Calu3 (cell line): ENCODE measurements at regions not wholly inside any gene's neighbourhood (a gene's known extent, or its start where the extent isn't known, plus 50 kb on each side); places are given as distances from the start of the nearest gene placed in this dataset.

Source experiments
- BruUV-seq: library from RNA; stranded (reverse); fragments of 400-500 nt; replicated peaks from 2 replicates; lab custom pipeline; 2021; lab: Mats Ljungman, UMichigan
- CTCF ChIA-PET: fragments of 300-600 bp; sonication (Branson Sonifier 250); formaldehyde crosslinking; loops from one replicate; lab custom pipeline; 2022; ENCODE audit warnings: antibody characterized with exemption; lab: Charles Lee
- DNase-seq: peaks from one replicate; pipeline ENCODE4 v3.0.0; 2022
- H3K27ac Mint-ChIP-seq: one replicate; pipeline ENCODE4 v1.8.0; 2022; ENCODE audit warnings: mixed read lengths; ENCODE audit not compliant: unreplicated experiment
- H3K27me3 Mint-ChIP-seq: one replicate; pipeline ENCODE4 v1.8.0; 2022; ENCODE audit warnings: mixed read lengths; ENCODE audit not compliant: unreplicated experiment
- H3K36me3 Mint-ChIP-seq: one replicate; pipeline ENCODE4 v1.8.0; 2022; ENCODE audit warnings: mild to moderate bottlenecking, moderate library complexity, mixed read lengths; ENCODE audit not compliant: insufficient read depth, unreplicated experiment
- H3K4me1 Mint-ChIP-seq: one replicate; pipeline ENCODE4 v1.8.0; 2022; ENCODE audit warnings: mild to moderate bottlenecking, low read depth, mixed read lengths; ENCODE audit not compliant: unreplicated experiment
- H3K4me3 Mint-ChIP-seq: one replicate; pipeline ENCODE4 v1.8.0; 2022; ENCODE audit warnings: mild to moderate bottlenecking, low read depth, moderate library complexity, mixed read lengths; ENCODE audit not compliant: unreplicated experiment
- H3K9me3 Mint-ChIP-seq: one replicate; pipeline ENCODE4 v1.8.0; 2022; ENCODE audit warnings: low read depth, mixed read lengths; ENCODE audit not compliant: unreplicated experiment
- CTCF ChIP-seq: fragments of 200-600 bp; IDR thresholded peaks from one replicate; pipeline ENCODE4 v1.8.0; 2022; ENCODE audit warnings: antibody characterized with exemption; ENCODE audit not compliant: unreplicated experiment
- intact Hi-C: fragments of 100-400 bp; cut with micrococcal nuclease; formaldehyde crosslinking; loops from one replicate; pipeline ENCODE4 v1.10.0; 2022; ENCODE audit not compliant: unreplicated experiment

DNA sequence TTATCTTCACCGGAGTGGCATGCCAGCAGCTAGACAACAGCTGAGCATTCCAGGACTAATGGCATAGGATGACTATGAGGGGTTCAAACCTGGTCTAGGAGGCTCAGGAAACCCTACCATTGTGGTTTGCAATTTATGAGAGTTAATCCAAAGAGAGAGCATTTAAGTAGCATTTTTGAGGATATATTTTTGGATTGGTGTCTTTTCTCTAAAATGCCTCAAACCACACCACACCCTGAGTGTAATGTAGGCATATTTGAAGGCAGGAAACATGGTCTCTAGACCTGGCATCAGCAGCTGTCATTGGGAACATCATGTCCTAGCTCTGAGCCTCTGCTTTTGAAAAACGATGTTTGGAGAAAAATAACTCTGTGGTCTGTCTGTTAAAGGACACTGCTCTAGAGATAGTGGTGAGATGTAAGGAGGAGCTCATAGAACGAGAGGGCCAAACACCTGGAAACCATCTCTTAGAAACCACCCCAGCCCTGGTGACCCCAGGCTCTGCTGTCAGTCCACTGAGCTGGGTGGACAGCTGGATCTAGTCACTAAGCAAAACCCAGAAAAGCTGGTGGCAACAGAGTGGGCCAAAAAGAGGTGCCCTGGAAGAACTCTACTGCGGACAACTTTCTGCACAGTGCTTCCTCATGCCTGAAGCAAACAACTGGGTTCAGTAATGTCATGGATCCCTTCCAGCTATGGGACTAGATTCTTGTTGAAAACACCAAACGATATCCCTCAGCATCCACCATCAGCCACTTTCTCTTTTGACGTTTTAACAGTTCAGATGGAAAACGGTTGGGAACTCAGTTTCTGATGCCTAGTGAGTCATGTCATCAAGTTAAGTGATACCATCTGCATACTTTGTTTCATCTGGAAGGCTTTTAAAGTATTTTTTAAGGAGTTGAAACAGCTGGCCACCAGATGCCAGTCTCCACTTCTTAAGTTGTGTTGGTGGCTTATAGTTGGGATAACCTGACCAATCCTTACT is 100.2 kb upstream of the C1QTNF7 start:
- Mint-ChIP-seq H3K4me1 (no peaks in the 10 kb centered on the region), H3K27me3 (peaks cover 14% of the 10 kb centered on the region), H3K27ac (no peak overlapping the region), H3K36me3 (no peaks in the 10 kb centered on the region), H3K4me3 (no peak overlapping the region), H3K9me3 (no peaks in the 10 kb centered on the region)
- CTCF ChIA-PET: no interaction called here
- DNase-seq: no peak
- intact Hi-C loops: no loop called here
- BruUV-seq: no TSS peak
- no peak for TF ChIP-seq CTCF

DNA sequence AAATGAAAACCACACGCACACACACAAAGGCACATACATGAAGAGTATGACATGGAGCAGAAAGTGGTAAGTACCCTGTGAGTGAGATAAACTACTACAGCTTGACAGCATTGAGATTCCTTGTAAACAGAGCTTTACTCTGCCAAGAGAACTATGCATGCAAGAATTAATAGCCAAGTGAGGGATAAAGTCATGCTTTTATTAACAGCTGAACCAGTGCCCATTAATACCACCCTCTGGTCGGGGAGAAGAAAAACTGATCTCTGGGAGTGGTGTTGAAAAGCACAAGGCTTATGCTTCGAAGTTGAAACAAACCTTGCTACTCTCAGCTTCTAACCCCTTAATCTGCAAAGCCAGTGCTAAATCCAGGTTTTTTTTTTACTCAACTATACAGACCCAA is 95.9 kb upstream of the C1QTNF7 start:
- CTCF ChIA-PET: no interaction called here
- H3K27me3 Mint-ChIP-seq: no peaks in the 10 kb centered on the region
- no peak overlapping the region for H3K4me3 Mint-ChIP-seq
- no TSS peak for BruUV-seq
- no peak for DNase-seq
- no peak for TF ChIP-seq CTCF
- H3K4me1 Mint-ChIP-seq: peaks cover 4% of the 10 kb centered on the region
- H3K27ac Mint-ChIP-seq: no peak overlapping the region
- intact Hi-C loops: loop anchor here (10.0 kb wide), 1 partner anchor 123 kb away; no protein-coding TSS in a partner anchor
- no peaks in the 10 kb centered on the region for H3K36me3 Mint-ChIP-seq
- H3K9me3 Mint-ChIP-seq: no peaks in the 10 kb centered on the region

GRCh38 chr4:15332377-15332776 is 95.5 kb upstream of the C1QTNF7 start:
- no peak for TF ChIP-seq CTCF
- no peaks in the 10 kb centered on the region for H3K9me3 Mint-ChIP-seq
- H3K4me3 Mint-ChIP-seq: no peak overlapping the region
- H3K27ac Mint-ChIP-seq: no peak overlapping the region
- no peaks in the 10 kb centered on the region for H3K27me3 Mint-ChIP-seq
- H3K4me1 Mint-ChIP-seq: peaks cover 8% of the 10 kb centered on the region
- DNase-seq: no peak
- CTCF ChIA-PET: no interaction called here
- intact Hi-C loops: loop anchor here (10.0 kb wide), 1 partner anchor 122 kb away; no protein-coding TSS in a partner anchor
- no TSS peak for BruUV-seq
- no peaks in the 10 kb centered on the region for H3K36me3 Mint-ChIP-seq

DNA sequence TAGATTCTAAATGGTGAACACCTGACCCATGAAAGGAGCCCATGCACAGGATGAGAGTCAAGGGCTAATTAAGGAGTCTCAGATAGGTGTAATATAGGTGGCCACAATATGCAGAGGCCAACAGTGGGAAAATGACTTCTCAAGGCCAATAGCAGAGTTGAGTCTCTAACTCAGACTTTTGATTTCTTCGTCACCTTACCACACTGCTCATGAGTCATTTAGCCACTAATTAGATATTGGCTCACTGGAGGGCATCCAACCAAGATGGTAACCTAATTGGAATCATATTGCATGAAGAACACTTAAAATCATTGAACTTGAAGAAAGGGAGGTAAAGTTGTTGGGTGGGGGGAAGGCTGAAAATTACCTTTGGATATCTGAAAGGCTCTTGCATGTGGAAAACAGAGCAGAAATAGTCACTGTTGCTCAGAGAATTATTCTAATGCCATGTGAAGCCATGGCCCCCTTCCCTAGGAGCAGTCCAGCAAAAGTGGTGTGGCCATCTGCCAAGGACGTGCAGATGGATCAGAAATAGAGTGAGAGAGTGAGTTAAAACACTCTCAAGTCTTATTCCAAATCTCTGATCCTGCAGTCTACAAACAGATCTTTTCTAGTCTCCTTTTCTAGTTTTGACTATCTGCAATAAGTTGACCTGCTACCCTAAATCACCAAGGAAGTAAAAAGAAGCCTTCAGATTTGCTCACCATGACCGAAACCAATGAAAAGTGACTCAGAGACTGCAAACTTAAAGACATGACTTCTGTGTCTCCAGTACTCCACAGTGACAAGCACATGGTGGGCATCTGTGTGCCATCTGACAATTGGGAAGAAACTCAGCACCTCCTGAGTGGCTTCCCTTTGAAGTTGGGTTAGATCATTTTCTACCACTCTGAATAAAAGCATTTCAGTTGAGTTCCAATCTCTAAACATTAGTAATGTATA is 93.9 kb upstream of the C1QTNF7 start:
- no peak for TF ChIP-seq CTCF
- Mint-ChIP-seq H3K4me1 (peaks cover 8% of the 10 kb centered on the region), H3K4me3 (no peak overlapping the region), H3K36me3 (no peaks in the 10 kb centered on the region), H3K27me3 (no peaks in the 10 kb centered on the region), H3K27ac (no peak overlapping the region), H3K9me3 (no peaks in the 10 kb centered on the region)
- no TSS peak for BruUV-seq
- intact Hi-C loops: loop anchor here (10.0 kb wide), 1 partner anchor 121 kb away; no protein-coding TSS in a partner anchor
- CTCF ChIA-PET: no interaction called here
- DNase-seq: no peak
